NT2/D1 (cell line): ENCODE measurements at regions not wholly inside any gene's neighbourhood (a gene's known extent, or its start where the extent isn't known, plus 50 kb on each side); places are given as distances from the start of the nearest gene placed in this dataset.

Experiments used
- SUZ12 ChIP-seq: IDR thresholded peaks from 2 replicates; pipeline ENCODE4 v1.6.1; 2011; ENCODE audit not compliant: insufficient read length, insufficient read depth; ENCODE audit errors: extremely low read depth
- YY1 ChIP-seq: IDR thresholded peaks from 2 replicates; pipeline ENCODE4 v1.6.1; 2011; ENCODE audit not compliant: insufficient read length, insufficient read depth

DNA sequence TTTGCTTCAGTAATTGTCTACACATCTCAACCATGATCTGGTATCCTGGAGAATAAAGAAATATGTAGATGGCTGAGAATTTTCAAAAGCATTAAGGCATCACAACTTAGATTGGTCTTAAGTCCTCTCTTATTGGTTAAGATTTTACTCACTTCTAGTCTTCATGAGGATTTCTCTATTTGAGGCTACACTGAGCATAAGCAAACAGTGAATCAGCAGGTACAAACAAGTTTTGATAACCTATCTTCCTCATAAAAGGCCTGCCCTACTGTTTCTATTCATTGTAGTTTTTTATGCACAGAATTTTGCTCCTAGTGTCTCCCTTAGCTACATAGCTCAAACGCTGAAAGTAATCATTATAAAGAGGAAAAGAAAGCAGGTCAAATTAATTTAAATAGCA lies 460.7 kb upstream of the RPS6KA3 start:
- TF ChIP-seq SUZ12 (no peak), YY1 (no peak)
